ENCODE measurements at regions not wholly inside any gene's neighbourhood (a gene's known extent, or its start where the extent isn't known, plus 50 kb on each side); places are given as distances from the start of the nearest gene placed in this dataset.
A peak's percentile ranks its signal among the peaks of the same experiment; 100 is the strongest.

- FAIRE-seq (no peak), DNase-seq (ENCODE audit: insufficient read length, low spot score) (no peak)
Measured at GRCh38 chr17:73947281-73947965, 256.1 kb upstream of the RPL38 start.

GRCh38 chr17:73947966-73948355, 255.5 kb upstream of the RPL38 start:
- TF ChIP-seq, protein P1, sequence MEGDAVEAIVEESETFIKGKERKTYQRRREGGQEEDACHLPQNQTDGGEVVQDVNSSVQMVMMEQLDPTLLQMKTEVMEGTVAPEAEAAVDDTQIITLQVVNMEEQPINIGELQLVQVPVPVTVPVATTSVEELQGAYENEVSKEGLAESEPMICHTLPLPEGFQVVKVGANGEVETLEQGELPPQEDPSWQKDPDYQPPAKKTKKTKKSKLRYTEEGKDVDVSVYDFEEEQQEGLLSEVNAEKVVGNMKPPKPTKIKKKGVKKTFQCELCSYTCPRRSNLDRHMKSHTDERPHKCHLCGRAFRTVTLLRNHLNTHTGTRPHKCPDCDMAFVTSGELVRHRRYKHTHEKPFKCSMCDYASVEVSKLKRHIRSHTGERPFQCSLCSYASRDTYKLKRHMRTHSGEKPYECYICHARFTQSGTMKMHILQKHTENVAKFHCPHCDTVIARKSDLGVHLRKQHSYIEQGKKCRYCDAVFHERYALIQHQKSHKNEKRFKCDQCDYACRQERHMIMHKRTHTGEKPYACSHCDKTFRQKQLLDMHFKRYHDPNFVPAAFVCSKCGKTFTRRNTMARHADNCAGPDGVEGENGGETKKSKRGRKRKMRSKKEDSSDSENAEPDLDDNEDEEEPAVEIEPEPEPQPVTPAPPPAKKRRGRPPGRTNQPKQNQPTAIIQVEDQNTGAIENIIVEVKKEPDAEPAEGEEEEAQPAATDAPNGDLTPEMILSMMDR (IDR thresholded peaks at IDR 0.05; ENCODE audit: insufficient read depth, missing control alignments), result no peak
- FAIRE-seq (no peak), DNase-seq (ENCODE audit: insufficient read length, low spot score) (no peak)

More at GRCh38 chr17:73947281-73947965, 256.1 kb upstream of the RPL38 start:
- TF ChIP-seq, protein P1 (IDR thresholded peaks at IDR 0.05; ENCODE audit: insufficient read depth, missing control alignments), result no peak

- TF ChIP-seq, protein P1 (IDR thresholded peaks at IDR 0.05; ENCODE audit: insufficient read depth, missing control alignments), result no peak
- DNase-seq (ENCODE audit: insufficient read length, low spot score), result no peak
- no peak for FAIRE-seq
Measured at GRCh38 chr17:73949903-73950592, 253.4 kb upstream of the RPL38 start.

DNA sequence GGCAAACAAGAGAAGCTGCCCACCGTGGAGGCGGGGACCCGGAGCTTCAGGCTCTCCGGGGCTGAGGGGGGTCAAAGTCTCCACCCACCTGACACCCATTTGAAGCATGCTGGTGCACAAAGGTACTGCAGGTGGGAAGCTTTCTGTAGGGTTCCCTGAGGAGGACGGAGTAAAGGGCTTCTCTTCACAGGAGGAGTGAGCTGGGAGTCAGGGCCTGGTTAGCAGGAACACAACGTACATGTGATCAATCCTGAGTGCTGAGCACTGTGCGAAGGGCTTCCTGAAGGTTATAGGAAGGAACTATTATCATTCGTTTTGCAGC, 252.9 kb upstream of the RPL38 start:
- TF ChIP-seq, protein P1 (IDR thresholded peaks at IDR 0.05; ENCODE audit: insufficient read depth, missing control alignments), result no peak
- FAIRE-seq, result no peak
- no peak for DNase-seq (ENCODE audit: insufficient read length, low spot score)

DNA sequence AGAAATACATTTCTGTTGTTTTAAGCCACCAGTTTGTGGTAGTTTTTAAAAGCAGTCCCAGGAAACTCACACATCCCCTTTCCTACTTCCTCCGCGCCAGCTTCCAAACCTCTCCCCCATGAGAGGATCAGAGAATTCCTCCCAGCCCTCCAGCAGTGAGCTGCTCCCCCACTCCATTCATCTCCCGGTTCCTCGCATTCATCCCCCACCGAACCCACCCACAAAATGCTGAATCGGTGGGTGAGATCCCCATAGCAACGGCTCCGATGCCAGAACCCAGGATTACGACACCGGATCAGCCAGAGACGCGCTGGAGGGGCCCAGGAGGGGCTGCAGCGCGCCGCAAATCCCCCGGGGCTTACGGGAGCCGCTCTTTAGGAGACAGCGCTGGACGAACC, 251.4 kb upstream of the RPL38 start:
- TF ChIP-seq, protein P1 (IDR thresholded peaks at IDR 0.05; ENCODE audit: insufficient read depth, missing control alignments), result no peak
- FAIRE-seq (no peak), DNase-seq (ENCODE audit: insufficient read length, low spot score) (peak; percentile 90)

- FAIRE-seq, result no peak
- TF ChIP-seq, protein P1 (IDR thresholded peaks at IDR 0.05; ENCODE audit: insufficient read depth, missing control alignments), result peak; percentile 40
Measured at GRCh38 chr17:73952480-73953205, 250.8 kb upstream of the RPL38 start.

More at GRCh38 chr17:73952480-73953205, 250.8 kb upstream of the RPL38 start:
- peak; percentile 69 for DNase-seq (ENCODE audit: insufficient read length, low spot score)
